HS-5 (cell line): ENCODE measurements at regions not wholly inside any gene's neighbourhood (a gene's known extent, or its start where the extent isn't known, plus 50 kb on each side); places are given as distances from the start of the nearest gene placed in this dataset.

Experiments
- DNase-seq: peaks from one replicate; pipeline ENCODE4 v3.0.0-alpha.2; 2012; ENCODE audit warnings: low read depth

GRCh38 chr18:65547046-65547445, 203.8 kb upstream of the CDH7 start:
- DNase-seq: no peak

- no peak for DNase-seq
Observed at GRCh38 chr18:65544701-65545100, 206.1 kb upstream of the CDH7 start.

- DNase-seq: no peak
Observed at GRCh38 chr18:65527879-65528633, 222.8 kb upstream of the CDH7 start.

GRCh38 chr18:65526099-65526498, 224.7 kb upstream of the CDH7 start:
- DNase-seq: no peak

GRCh38 chr18:65523461-65523860, 227.4 kb upstream of the CDH7 start:
- no peak for DNase-seq

- no peak for DNase-seq
Observed at GRCh38 chr18:65522907-65523306, 227.9 kb upstream of the CDH7 start.

- DNase-seq: no peak
Observed at GRCh38 chr18:65516209-65516608, 234.6 kb upstream of the CDH7 start.

GRCh38 chr18:65498605-65499004, 252.2 kb upstream of the CDH7 start:
- no peak for DNase-seq

GRCh38 chr18:65487569-65487968, 263.2 kb upstream of the CDH7 start:
- DNase-seq: no peak

- no peak for DNase-seq
Observed at GRCh38 chr18:65477455-65477854, 273.4 kb upstream of the CDH7 start.

GRCh38 chr18:65468881-65469280, 281.9 kb upstream of the CDH7 start:
- DNase-seq: no peak

GRCh38 chr18:65464361-65464760, 286.5 kb upstream of the CDH7 start:
- DNase-seq: no peak

GRCh38 chr18:65459741-65460140, 291.1 kb upstream of the CDH7 start:
- no peak for DNase-seq

- no peak for DNase-seq
Observed at GRCh38 chr18:65458871-65459270, 291.9 kb upstream of the CDH7 start.

- DNase-seq: no peak
Observed at GRCh38 chr18:65439188-65439587, 311.6 kb upstream of the CDH7 start.

GRCh38 chr18:65436430-65436829, 314.4 kb upstream of the CDH7 start:
- DNase-seq: no peak

GRCh38 chr18:65435534-65435933, 315.3 kb upstream of the CDH7 start:
- DNase-seq: no peak

- no peak for DNase-seq
Observed at GRCh38 chr18:65429601-65430000, 321.2 kb upstream of the CDH7 start.

GRCh38 chr18:65425366-65425765, 325.4 kb upstream of the CDH7 start:
- no peak for DNase-seq

GRCh38 chr18:65423776-65424175, 327.0 kb upstream of the CDH7 start:
- DNase-seq: no peak

- no peak for DNase-seq
Observed at GRCh38 chr18:65422544-65423136, 328.2 kb upstream of the CDH7 start.

GRCh38 chr18:65415098-65415497, 335.7 kb upstream of the CDH7 start:
- no peak for DNase-seq

- no peak for DNase-seq
Observed at GRCh38 chr18:65414501-65414900, 336.3 kb upstream of the CDH7 start.

GRCh38 chr18:65411061-65411460, 339.8 kb upstream of the CDH7 start:
- no peak for DNase-seq
